OCI-LY7 (cell line): ENCODE measurements at regions not wholly inside any gene's neighbourhood (a gene's known extent, or its start where the extent isn't known, plus 50 kb on each side); places are given as distances from the start of the nearest gene placed in this dataset.

Source experiments
- EZH2phosphoT487 ChIP-seq: fragments of 200-600 bp; sonication (generic); IDR thresholded peaks from 2 replicates; pipeline ENCODE4 v1.6.1; 2018; ENCODE audit warnings: low read depth, borderline replicate concordance, mild to moderate bottlenecking, mixed run types, antibody characterized with exemption, low read length, moderate library complexity, mixed read lengths
- TF ChIP-seq, protein P1 (sequence below): fragments of 200-600 bp; sonication (generic); conservative IDR thresholded peaks from 2 replicates; pipeline ENCODE4 v1.5.1; 2014; ENCODE audit warnings: mild to moderate bottlenecking, antibody characterized with exemption, low read length, moderate library complexity, mixed read lengths

DNA sequence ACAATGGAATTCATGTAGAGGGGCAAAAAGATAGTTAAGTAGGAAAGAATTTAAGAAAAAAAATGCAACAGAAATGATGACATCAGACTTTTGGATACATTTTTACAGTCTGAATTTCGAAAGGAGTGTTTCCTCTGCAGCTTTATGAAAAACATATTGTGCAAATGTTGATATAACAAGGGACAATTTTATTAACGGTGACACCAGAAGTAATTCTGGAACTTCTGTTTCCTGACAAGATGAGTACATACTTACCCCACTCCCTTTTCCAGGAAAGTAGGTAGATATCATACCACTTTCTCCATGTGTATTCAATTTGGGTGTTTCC, 369.6 kb downstream of the FBXO15 start:
- TF ChIP-seq, protein P1, sequence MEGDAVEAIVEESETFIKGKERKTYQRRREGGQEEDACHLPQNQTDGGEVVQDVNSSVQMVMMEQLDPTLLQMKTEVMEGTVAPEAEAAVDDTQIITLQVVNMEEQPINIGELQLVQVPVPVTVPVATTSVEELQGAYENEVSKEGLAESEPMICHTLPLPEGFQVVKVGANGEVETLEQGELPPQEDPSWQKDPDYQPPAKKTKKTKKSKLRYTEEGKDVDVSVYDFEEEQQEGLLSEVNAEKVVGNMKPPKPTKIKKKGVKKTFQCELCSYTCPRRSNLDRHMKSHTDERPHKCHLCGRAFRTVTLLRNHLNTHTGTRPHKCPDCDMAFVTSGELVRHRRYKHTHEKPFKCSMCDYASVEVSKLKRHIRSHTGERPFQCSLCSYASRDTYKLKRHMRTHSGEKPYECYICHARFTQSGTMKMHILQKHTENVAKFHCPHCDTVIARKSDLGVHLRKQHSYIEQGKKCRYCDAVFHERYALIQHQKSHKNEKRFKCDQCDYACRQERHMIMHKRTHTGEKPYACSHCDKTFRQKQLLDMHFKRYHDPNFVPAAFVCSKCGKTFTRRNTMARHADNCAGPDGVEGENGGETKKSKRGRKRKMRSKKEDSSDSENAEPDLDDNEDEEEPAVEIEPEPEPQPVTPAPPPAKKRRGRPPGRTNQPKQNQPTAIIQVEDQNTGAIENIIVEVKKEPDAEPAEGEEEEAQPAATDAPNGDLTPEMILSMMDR: no peak
- no peak for TF ChIP-seq EZH2phosphoT487
